ENCODE measurements at regions not wholly inside any gene's neighbourhood (a gene's known extent, or its start where the extent isn't known, plus 50 kb on each side); places are given as distances from the start of the nearest gene placed in this dataset.

DNA sequence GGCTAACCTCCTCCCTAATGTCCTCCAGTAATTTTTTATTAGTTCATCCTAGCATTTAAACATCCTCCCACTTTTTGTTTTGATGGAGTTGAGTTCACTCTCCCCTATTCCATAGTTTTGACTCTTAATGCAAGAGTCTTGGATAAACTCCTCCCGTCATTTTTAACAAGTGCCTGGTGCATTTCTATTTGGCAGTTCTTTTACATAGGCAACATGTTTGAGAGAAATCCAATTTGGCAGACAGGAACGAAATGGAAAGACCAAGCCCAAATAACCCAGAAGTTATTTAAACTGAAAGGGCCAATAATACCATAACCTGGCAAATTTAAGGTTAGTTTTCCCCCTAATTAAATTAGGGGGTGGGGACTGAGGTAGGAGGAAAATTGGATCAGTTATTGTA is 291.5 kb upstream of the MANEA start:
- no peak for FAIRE-seq
- no peak for ATAC-seq
- H3K4me3 ChIP-seq = no peak overlapping the region
- TF ChIP-seq SOX6 (IDR thresholded peaks at IDR 0.05) = no peak
- TF ChIP-seq ZNF699 (CRISPR knock-in tag; IDR thresholded peaks at IDR 0.05; ENCODE audit: insufficient replicate concordance) = no peak
- TF ChIP-seq ZBTB7A (IDR thresholded peaks at IDR 0.05; ENCODE audit: borderline replicate concordance, control insufficient read depth, low read depth, low read length) = no peak
- no peak for TF ChIP-seq SNRNP70 (optimal IDR thresholded peaks at IDR 0.05; ENCODE audit: low read depth, low read length)
- no peak for TF ChIP-seq BRF1 (IDR thresholded peaks at IDR 0.05; ENCODE audit: borderline replicate concordance, extremely low read depth, insufficient read length)
- DNase-seq (ENCODE audit: extremely low read depth in 1 of 4, low spot score in 3 of 4) = no peak
- no peaks in the 10 kb centered on the region for H3K9me3 ChIP-seq (replicated peaks; ENCODE audit: control insufficient read depth, insufficient read depth, low read depth, low read length)
- no peaks in the 10 kb centered on the region for H3K36me3 ChIP-seq (ENCODE audit: control insufficient read depth, insufficient read depth, low read length)
- intact Hi-C loops (cut with micrococcal nuclease) = no loop called here
- no peak overlapping the region for H3K4me2 ChIP-seq (ENCODE audit: insufficient read depth, low read length)
- no peaks in the 10 kb centered on the region for H4K20me1 ChIP-seq (replicated peaks; ENCODE audit: control insufficient read depth, insufficient read depth, low read length)
- no TSS peak for BruUV-seq (replicated peaks)
- no peaks in the 10 kb centered on the region for H3K4me1 ChIP-seq (replicated peaks in 1 of 2; ENCODE audit: control insufficient read depth in 2 of 2, insufficient read depth in 2 of 2, low read length in 2 of 2)
- H3K9ac ChIP-seq (ENCODE audit: insufficient read depth in 1 of 2, low read depth in 2 of 2, low read length in 2 of 2) = no peak overlapping the region
- no peak overlapping the region for H2AFZ ChIP-seq (ENCODE audit: low read depth, low read length)
- no peaks in the 10 kb centered on the region for H3K79me2 ChIP-seq (ENCODE audit: control insufficient read depth, insufficient read depth, low read length)
- ChIA-PET CTCF (ENCODE audit: low intra/inter-chr PET ratio) (no interaction called here), POLR2A (no interaction called here)
- 0% methylated on average over 2 of the region's 2 CpGs for WGBS (ENCODE audit: insufficient coverage, low coverage, missing lambda C conversion rate)
- in situ Hi-C loops (cut with MboI) = no loop called here
- no peak overlapping the region for H3K27ac ChIP-seq (ENCODE audit: extremely low read depth, low read depth, low read length)
- no peaks in the 10 kb centered on the region for H3K27me3 ChIP-seq (ENCODE audit: control insufficient read depth in 2 of 2, insufficient read depth in 2 of 2, low read length in 2 of 2)
- no peaks in the 10 kb centered on the region for H3K9me1 ChIP-seq (ENCODE audit: control insufficient read depth, insufficient read depth, low read length)

- H3K9me1 ChIP-seq (ENCODE audit: control insufficient read depth, insufficient read depth, low read length) = no peaks in the 10 kb centered on the region
- POLR2A ChIA-PET = no interaction called here
- no TSS peak for BruUV-seq (replicated peaks)
- TF ChIP-seq SP1 (CRISPR knock-in tag; IDR thresholded peaks at IDR 0.05) = no peak
- no peak for TF ChIP-seq ESRRB (CRISPR knock-in tag; IDR thresholded peaks at IDR 0.05; ENCODE audit: borderline replicate concordance)
- TF ChIP-seq ZNF146 (CRISPR knock-in tag; IDR thresholded peaks at IDR 0.05; ENCODE audit: unreplicated experiment) = no peak
- no peak for TF ChIP-seq TAF1 (IDR thresholded peaks at IDR 0.05; ENCODE audit: control insufficient read depth, extremely low read depth, insufficient read depth, low read length, severe bottlenecking)
- no peak for TF ChIP-seq NUFIP1 (IDR thresholded peaks at IDR 0.05; ENCODE audit: partially characterized antibody)
- no peak for TF ChIP-seq ZBTB1 (CRISPR knock-in tag; IDR thresholded peaks at IDR 0.05; ENCODE audit: borderline replicate concordance, low read depth)
- no peak for TF ChIP-seq USF1 (CRISPR knock-in tag; IDR thresholded peaks at IDR 0.05)
- no peak for TF ChIP-seq NFE2L1 (tag; IDR thresholded peaks at IDR 0.05; ENCODE audit: borderline replicate concordance, low read depth)
- no peak for TF ChIP-seq ZNF384 (IDR thresholded peaks at IDR 0.05; ENCODE audit: low read depth, low read length)
- TF ChIP-seq TFE3 (CRISPR knock-in tag; IDR thresholded peaks at IDR 0.05) = no peak
Observed at GRCh38 chr6:95286874-95287273, 290.5 kb upstream of the MANEA start.

More at GRCh38 chr6:95286874-95287273, 290.5 kb upstream of the MANEA start:
- H3K27ac ChIP-seq (ENCODE audit: extremely low read depth, low read depth, low read length) = no peak overlapping the region
- H3K9ac ChIP-seq (ENCODE audit: insufficient read depth in 1 of 2, low read depth in 2 of 2, low read length in 2 of 2) = no peak overlapping the region
- intact Hi-C loops (cut with micrococcal nuclease) = no loop called here
- H3K4me1 ChIP-seq (replicated peaks in 1 of 2; ENCODE audit: control insufficient read depth in 2 of 2, insufficient read depth in 2 of 2, low read length in 2 of 2) = no peaks in the 10 kb centered on the region
- H4K20me1 ChIP-seq (replicated peaks; ENCODE audit: control insufficient read depth, insufficient read depth, low read length) = no peaks in the 10 kb centered on the region
- no peaks in the 10 kb centered on the region for H3K79me2 ChIP-seq (ENCODE audit: control insufficient read depth, insufficient read depth, low read length)
- no peaks in the 10 kb centered on the region for H3K9me3 ChIP-seq (replicated peaks; ENCODE audit: control insufficient read depth, insufficient read depth, low read depth, low read length)
- no peak overlapping the region for H3K4me2 ChIP-seq (ENCODE audit: insufficient read depth, low read length)
- H3K36me3 ChIP-seq (ENCODE audit: control insufficient read depth, insufficient read depth, low read length) = no peaks in the 10 kb centered on the region
- DNase-seq (ENCODE audit: extremely low read depth in 1 of 4, low spot score in 3 of 4) (no peak), FAIRE-seq (no peak), ATAC-seq (no peak)
- CTCF ChIA-PET (ENCODE audit: low intra/inter-chr PET ratio) = no interaction called here
- H2AFZ ChIP-seq (ENCODE audit: low read depth, low read length) = no peak overlapping the region
- no peak overlapping the region for H3K4me3 ChIP-seq
- no peaks in the 10 kb centered on the region for H3K27me3 ChIP-seq (ENCODE audit: control insufficient read depth in 2 of 2, insufficient read depth in 2 of 2, low read length in 2 of 2)
- in situ Hi-C loops (cut with MboI) = no loop called here
